SJSA1 (cell line): ENCODE measurements at regions not wholly inside any gene's neighbourhood (a gene's known extent, or its start where the extent isn't known, plus 50 kb on each side); places are given as distances from the start of the nearest gene placed in this dataset.

Source experiments
- DNase-seq, 2 experiments: peaks; one replicate each; pipeline ENCODE4 v3.0.0-alpha.2; 2015 to 2020; ENCODE audit warnings: low spot score in 2 of 2, low read depth in 1 of 2
- H3K27ac ChIP-seq: fragments of 250-450 bp; sonication (Bioruptor Pico); 2 replicates; pipeline ENCODE4 v1.5.1; 2020; ENCODE audit warnings: mild to moderate bottlenecking, moderate library complexity
- H3K27me3 ChIP-seq: fragments of 250-450 bp; sonication (Bioruptor Pico); replicated peaks from 2 replicates; pipeline ENCODE4 v1.5.1; 2020; ENCODE audit warnings: mild to moderate bottlenecking, moderate library complexity
- H3K36me3 ChIP-seq: fragments of 250-450 bp; sonication (Bioruptor Pico); 2 replicates; pipeline ENCODE4 v1.5.1; 2020; ENCODE audit warnings: mild to moderate bottlenecking
- H3K4me1 ChIP-seq: fragments of 250-450 bp; sonication (Bioruptor Pico); replicated peaks from 2 replicates; pipeline ENCODE4 v1.6.1; 2021; ENCODE audit warnings: mild to moderate bottlenecking
- H3K4me3 ChIP-seq: fragments of 250-450 bp; sonication (Bioruptor Pico); 2 replicates; pipeline ENCODE4 v1.5.1; 2020; ENCODE audit warnings: mild to moderate bottlenecking
- H3K9me3 ChIP-seq: fragments of 250-450 bp; sonication (Bioruptor Pico); replicated peaks from 2 replicates; pipeline ENCODE4 v1.5.1; 2020; ENCODE audit warnings: mild to moderate bottlenecking

DNA sequence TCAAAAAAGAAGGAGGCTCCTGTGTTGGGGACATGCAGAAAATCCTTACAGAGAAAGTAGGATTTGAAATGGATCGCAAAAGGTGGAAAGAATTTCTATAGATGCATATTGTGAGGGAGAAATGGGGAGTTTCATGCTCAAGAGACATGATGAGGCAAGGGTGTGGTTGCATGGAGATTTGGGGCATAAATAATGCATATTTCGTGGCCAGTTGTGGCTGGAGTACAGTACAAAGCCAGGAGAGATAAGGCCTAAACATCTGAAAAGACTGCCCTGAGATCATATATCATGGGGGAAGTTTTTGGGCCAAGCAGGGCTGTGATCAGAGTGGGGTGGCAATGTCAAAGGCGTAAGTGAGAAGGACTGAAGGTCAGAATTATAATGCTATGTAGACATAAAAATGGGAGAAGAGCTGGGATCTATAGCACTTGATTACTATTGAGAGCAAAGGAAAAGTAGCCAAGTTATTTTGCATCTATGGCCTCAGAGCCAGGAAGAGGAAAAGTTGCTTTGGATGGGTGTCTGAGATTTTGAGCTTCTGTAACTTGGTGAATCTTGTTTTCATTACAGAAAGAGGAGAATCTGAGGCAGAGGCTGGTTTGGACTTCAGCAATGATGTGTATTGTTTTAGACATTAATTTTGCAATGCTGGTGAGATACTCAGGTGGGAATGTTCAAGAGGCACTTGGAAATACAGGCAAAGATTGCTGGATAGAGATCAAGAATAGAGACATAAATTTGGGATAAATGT lies 166.6 kb downstream of the INHBA start:
- Histone ChIP-seq H3K27ac (no peak overlapping the region), H3K9me3 (no peaks in the 10 kb centered on the region), H3K4me1 (no peaks in the 10 kb centered on the region), H3K4me3 (no peak overlapping the region), H3K36me3 (no peaks in the 10 kb centered on the region), H3K27me3 (no peaks in the 10 kb centered on the region)
- no peak for DNase-seq

DNA sequence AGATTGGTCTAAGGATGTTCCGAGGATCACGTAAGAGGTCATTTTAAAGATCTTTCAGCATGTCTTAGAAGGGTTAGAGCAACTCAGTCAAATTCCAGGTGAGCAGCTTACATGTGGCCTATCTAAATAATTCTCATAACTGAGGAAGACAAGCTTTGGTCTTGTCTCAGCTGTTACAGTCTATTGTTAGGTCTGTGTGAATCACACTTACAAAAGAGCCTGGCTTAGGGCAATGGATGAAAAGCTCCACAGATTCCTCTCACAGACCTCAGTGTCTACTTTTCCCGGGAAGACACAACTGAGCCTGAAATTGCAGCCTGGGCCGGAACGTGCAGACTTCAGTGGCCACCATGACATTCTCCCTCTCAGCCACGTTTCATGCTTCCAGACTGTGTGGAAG lies 173.1 kb downstream of the INHBA start:
- Histone ChIP-seq H3K9me3 (no peaks in the 10 kb centered on the region), H3K4me1 (peaks cover 14% of the 10 kb centered on the region), H3K27me3 (no peaks in the 10 kb centered on the region), H3K4me3 (no peak overlapping the region), H3K36me3 (no peaks in the 10 kb centered on the region), H3K27ac (no peak overlapping the region)
- no peak for DNase-seq

DNA sequence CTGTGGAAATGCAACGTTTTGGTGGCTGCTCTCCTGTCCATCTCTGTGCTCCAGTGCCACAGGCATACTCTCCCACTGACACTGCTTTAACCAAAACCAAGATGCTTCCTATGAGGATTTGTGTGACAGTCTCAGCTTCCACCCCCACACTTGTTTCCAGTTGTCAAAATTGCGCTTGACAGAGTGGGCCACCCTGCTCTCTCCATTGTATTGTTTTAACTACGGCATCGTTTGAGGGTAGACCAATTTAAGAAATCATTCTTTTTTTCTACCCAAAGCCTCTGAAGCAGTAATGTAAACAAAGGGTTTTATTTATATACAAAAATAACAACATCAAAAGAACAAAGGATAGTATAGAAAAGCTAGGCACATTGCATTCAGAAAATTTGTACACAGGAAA lies 178.0 kb downstream of the INHBA start:
- DNase-seq = peak; percentile 62 to 74

DNA sequence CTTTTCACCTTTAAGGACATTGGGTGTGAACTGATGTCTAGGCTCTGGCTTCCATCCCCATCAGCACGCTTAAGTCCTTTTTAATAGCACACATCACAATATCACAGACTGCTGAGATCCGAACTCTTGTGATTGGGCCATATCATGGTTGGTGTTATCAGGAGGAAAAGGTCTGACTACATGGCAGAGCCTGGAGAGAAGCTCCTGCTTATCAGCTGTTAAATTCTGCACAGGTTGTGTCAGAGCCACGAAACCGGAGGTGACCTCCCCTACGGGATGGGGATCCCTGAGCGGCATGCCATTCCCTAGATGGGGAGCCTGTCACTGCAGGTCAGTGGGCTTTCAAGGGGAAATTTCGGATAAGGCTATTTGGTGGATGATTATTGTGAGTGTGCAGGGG lies 182.4 kb downstream of the INHBA start:
- Histone ChIP-seq H3K27me3 (no peaks in the 10 kb centered on the region), H3K4me1 (peaks cover 13% of the 10 kb centered on the region), H3K4me3 (no peak overlapping the region), H3K27ac (no peak overlapping the region), H3K36me3 (no peaks in the 10 kb centered on the region), H3K9me3 (0 out of 2 replicates have a peak, but pooled peaks cover 2% of the 10 kb centered on the region)
- no peak for DNase-seq

More for the DNA sequence above, 178.0 kb downstream of the INHBA start:
- H3K36me3 ChIP-seq = no peaks in the 10 kb centered on the region
- 0 out of 2 replicates have a peak overlapping the region, but pooled peaks have one; percentile 1 for H3K27ac ChIP-seq
- no peaks in the 10 kb centered on the region for H3K27me3 ChIP-seq
- peaks cover 19% of the 10 kb centered on the region for H3K4me1 ChIP-seq
- H3K4me3 ChIP-seq = no peak overlapping the region
- 0 out of 2 replicates have a peak, but pooled peaks cover 2% of the 10 kb centered on the region for H3K9me3 ChIP-seq

DNA sequence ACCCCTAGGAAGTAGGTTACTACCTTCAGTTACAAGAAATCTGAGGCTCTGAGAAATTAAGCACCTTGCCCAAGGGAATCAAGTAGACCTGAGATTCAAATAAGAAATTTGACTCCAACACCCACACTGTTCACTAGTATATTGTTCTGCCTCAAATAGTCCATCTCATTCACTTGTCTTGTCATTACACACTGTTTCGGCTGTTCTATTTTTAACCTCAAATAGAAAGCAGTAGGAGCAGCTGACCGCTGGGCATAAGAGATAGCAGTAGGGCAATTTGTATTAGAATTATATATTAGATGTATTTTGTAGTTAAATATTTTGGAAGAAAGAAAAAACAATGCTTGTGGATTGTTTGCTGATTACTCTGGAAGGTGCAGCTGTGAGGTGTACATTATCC lies 185.1 kb downstream of the INHBA start:
- no peak for DNase-seq
- no peak overlapping the region for H3K4me3 ChIP-seq
- 0 out of 2 replicates have a peak, but pooled peaks cover 3% of the 10 kb centered on the region for H3K4me1 ChIP-seq
- no peak overlapping the region for H3K27ac ChIP-seq
- H3K27me3 ChIP-seq = no peaks in the 10 kb centered on the region
- 0 out of 2 replicates have a peak, but pooled peaks cover 1% of the 10 kb centered on the region for H3K9me3 ChIP-seq
- no peaks in the 10 kb centered on the region for H3K36me3 ChIP-seq

DNA sequence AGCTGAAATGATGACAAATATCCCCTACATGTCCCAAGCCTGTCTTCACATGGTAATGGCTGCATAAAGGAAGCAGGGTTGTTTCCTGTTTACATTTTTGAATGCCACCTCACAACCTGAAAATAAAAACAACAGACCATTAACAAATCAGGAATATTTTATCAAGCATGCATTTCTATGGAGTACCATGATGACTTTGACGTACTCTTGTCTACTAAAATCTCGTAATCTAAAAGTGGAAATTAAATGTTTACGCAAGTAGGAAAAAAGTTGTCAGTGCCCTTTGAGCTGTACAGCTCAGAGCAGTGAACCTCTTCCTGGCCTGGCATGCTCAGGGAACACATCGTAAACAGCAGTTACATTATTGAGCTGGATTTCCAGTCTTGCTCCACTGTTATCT lies 194.1 kb downstream of the INHBA start:
- peak in 1 of 2 experiments; percentile 77 for DNase-seq

DNA sequence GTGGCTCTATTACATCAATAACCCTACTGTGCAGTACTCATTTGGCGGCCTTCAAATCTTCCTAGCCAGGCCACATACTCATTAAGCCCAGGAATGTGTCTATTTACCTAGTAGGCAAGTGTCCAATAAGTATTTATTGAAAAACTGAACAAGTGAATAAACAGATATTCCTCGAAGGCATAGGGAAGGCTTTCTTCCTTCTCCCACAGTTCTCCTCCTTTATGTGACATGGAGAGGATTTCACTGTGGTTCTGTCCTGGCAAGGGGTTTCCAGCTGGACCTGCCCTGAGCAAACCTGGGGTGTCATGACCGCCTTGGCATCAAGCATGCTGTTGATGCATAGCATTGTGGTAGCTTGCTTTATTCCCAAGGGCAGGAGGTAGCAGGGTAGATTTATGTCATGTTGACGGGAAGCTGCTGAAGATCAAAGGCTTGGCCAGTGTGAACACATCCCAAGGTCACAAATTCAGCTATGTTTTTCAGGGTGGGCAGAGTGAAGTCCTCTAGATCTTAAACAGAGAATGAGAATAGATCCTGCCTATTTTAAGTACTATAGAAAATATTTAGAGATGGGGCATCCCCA lies 195.1 kb downstream of the INHBA start:
- H3K27ac ChIP-seq = peak overlapping the region; percentile 73
- DNase-seq = no peak
- H3K4me1 ChIP-seq = peaks cover 36% of the 10 kb centered on the region
- no peak overlapping the region for H3K4me3 ChIP-seq
- no peaks in the 10 kb centered on the region for H3K27me3 ChIP-seq
- H3K36me3 ChIP-seq = no peaks in the 10 kb centered on the region
- no peaks in the 10 kb centered on the region for H3K9me3 ChIP-seq

More for the DNA sequence above, 194.1 kb downstream of the INHBA start:
- Histone ChIP-seq H3K9me3 (no peaks in the 10 kb centered on the region), H3K27me3 (no peaks in the 10 kb centered on the region), H3K36me3 (no peaks in the 10 kb centered on the region), H3K27ac (peak overlapping the region; percentile 73), H3K4me1 (peaks cover 32% of the 10 kb centered on the region), H3K4me3 (no peak overlapping the region)

DNA sequence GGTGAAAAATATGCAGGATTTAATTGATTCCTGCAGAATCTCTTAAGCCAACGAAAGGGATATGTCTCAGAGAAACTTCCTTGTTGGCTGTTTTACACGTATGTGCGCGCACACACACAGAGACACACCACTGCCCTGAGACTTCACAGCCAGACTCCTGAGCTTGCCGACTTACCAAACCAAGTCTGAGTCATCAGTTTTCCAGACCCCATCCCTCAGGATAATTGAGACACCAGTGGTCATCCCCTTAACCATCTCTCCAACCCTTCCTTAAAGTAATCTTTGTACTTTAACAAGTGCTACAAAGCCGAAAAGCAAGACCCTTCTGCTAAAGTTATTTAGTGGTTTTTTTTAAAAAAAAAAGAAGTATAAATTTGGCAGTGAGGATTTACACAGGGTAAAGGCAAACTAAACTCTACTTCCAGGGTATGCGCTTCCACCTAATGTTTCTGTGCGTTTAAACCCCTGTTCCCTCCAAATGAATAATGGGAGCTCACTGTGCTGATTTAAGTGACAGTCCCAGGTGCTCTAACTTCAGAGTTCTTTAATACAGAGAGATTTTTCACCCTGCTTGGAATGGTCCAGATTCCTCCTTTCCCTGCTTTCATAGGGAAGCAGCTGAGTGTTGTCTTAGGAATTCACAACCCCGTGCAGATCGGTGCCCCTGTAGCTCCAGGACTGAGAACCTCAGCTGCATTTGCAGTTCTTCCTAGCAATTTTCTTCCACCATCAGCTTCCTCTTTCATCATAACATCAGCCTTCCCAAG lies 198.5 kb downstream of the INHBA start:
- Histone ChIP-seq H3K9me3 (no peaks in the 10 kb centered on the region), H3K27ac (no peak overlapping the region), H3K36me3 (no peaks in the 10 kb centered on the region), H3K4me1 (peaks cover 29% of the 10 kb centered on the region), H3K27me3 (no peaks in the 10 kb centered on the region), H3K4me3 (no peak overlapping the region)
- no peak for DNase-seq

DNA sequence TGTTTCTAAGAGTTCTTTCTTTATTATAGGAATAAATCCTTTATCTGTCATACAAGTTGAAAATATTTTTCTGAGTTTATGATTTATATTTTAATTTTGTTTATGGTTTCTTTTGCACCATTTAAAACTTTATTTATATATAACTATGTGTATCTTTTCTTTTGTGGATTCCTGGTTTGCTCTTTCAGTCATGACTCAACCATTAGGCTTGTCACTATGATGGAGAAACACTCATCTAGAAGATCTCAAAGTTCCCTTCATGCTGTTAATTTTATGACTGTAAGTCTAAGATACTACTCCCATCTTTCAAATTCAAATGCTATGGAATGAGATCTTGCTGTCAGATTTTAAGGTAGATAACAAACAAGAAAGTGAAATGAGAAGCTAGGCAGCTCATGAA lies 199.5 kb downstream of the INHBA start:
- Histone ChIP-seq H3K4me1 (peaks cover 20% of the 10 kb centered on the region), H3K9me3 (no peaks in the 10 kb centered on the region), H3K36me3 (no peaks in the 10 kb centered on the region), H3K27ac (no peak overlapping the region), H3K4me3 (no peak overlapping the region), H3K27me3 (no peaks in the 10 kb centered on the region)
- DNase-seq = no peak

DNA sequence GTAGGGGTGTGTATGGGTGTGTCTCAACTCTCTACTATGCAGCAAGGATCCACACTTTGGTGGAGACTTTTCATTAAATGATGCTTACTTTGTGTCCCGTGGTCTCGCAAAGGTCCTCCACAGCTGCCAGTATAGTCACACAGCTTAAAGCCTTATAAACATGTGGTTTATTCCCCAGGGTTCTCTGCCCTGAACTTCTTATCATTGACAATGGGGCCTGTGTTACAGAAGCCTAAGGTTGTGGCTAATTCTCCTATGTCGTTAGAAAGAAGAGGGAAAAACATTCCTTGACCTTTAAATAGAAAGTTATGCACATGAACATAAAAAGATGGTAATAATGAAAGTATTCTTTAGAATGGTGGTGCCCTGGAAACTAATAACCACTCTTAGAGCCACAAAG lies 201.4 kb downstream of the INHBA start:
- DNase-seq = no peak

DNA sequence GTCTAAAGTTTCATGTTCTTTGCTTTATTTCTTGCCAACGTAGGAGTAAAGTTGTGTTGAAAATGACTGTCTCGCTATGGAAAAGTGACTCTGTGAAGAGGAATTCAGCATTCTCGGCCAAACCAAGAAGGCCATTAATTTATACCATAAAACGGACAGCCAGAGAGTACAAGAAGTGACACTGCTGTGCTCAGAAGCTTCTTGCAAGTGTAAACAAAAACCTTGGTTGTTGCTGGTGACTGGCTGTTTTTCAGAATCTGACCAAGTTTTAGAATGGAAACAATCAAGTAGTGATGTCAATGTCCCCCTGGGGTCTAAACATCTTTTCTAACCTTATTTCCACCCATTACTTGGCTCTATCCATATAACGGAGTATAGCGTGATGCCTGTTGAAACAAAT lies 201.9 kb downstream of the INHBA start:
- H3K27ac ChIP-seq = no peak overlapping the region
- no peak overlapping the region for H3K4me3 ChIP-seq
- H3K36me3 ChIP-seq = no peaks in the 10 kb centered on the region
- no peaks in the 10 kb centered on the region for H3K9me3 ChIP-seq
- no peak for DNase-seq
- H3K27me3 ChIP-seq = no peaks in the 10 kb centered on the region
- H3K4me1 ChIP-seq = peaks cover 11% of the 10 kb centered on the region

More for the DNA sequence above, 201.4 kb downstream of the INHBA start:
- Histone ChIP-seq H3K27ac (no peak overlapping the region), H3K27me3 (no peaks in the 10 kb centered on the region), H3K36me3 (no peaks in the 10 kb centered on the region), H3K4me3 (no peak overlapping the region), H3K9me3 (no peaks in the 10 kb centered on the region), H3K4me1 (peaks cover 11% of the 10 kb centered on the region)

DNA sequence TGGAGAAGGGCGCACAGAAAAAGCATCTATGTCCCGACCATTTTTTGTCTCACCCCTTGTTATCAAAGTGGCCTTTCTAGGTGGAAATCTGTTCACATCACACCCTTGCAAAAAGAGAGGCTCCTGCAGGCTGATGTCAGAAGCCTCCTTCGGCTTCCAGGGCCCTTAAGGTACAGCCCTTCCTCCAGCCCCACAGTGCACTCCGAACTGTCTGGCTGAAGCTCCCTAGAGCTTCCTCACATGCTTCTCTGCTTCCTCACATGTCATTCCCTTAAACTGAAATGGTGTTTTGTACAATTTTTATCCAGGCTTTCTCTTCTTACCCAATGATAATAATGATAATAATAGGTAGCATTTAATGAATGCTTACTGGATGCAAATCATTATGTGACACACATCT lies 210.3 kb downstream of the INHBA start:
- Histone ChIP-seq H3K27me3 (no peaks in the 10 kb centered on the region), H3K4me3 (no peak overlapping the region), H3K9me3 (no peaks in the 10 kb centered on the region), H3K36me3 (no peaks in the 10 kb centered on the region), H3K4me1 (peaks cover 9% of the 10 kb centered on the region), H3K27ac (no peak overlapping the region)
- DNase-seq = no peak

DNA sequence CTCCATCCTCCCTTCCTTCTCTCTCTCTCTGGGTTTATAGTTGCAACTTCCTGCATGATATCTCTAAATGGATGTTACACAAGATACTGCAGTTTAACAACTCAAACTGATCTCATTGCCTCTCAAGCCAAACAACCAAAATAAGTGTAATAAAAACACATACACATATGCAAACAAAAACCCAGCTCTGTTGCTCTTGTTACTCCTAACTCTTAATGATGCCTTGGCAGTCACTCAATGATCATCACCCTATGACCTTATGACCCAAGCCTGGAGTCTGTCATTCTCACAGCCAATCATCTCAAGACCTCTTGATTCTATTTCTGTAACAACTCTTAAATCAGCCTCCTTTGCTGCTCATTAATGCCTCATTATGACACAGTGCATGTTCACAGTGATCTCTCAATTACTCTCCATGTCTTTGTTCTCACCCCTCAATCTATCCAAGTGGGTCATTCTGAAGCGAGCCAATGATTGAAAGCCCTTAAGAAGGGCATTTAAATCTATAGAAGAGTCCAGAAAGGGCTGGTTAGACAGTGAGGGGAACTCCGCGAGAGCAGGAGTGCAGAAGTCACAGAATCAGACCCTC lies 210.9 kb downstream of the INHBA start:
- peaks cover 9% of the 10 kb centered on the region for H3K4me1 ChIP-seq
- no peaks in the 10 kb centered on the region for H3K36me3 ChIP-seq
- no peak for DNase-seq
- no peak overlapping the region for H3K27ac ChIP-seq
- no peaks in the 10 kb centered on the region for H3K27me3 ChIP-seq
- H3K9me3 ChIP-seq = no peaks in the 10 kb centered on the region
- H3K4me3 ChIP-seq = no peak overlapping the region

DNA sequence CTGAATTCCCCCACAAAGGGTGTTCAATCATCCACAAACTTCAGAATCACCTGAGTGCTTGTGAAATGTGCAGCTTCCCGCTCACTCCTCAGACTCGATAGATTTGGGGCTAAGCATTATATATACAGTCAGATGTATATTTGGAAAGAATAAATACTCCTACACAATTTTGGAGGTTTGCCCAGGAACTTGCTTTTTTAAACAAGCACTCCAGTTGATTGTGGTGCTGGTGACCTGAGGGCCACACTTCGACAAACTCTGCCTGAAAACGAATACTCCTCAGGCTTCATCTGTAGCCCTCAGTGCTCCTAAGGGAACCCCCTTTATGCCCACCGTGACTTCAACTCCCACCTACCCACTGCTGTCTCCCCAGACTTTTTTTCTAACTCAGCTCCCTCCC lies 211.6 kb downstream of the INHBA start:
- Histone ChIP-seq H3K4me3 (no peak overlapping the region), H3K36me3 (no peaks in the 10 kb centered on the region), H3K27me3 (no peaks in the 10 kb centered on the region), H3K9me3 (no peaks in the 10 kb centered on the region), H3K27ac (no peak overlapping the region), H3K4me1 (peaks cover 9% of the 10 kb centered on the region)
- DNase-seq = no peak
